Heart left ventricle (tissue), 16 donors: ENCODE measurements at regions not wholly inside any gene's neighbourhood (a gene's known extent, or its start where the extent isn't known, plus 50 kb on each side); places are given as distances from the start of the nearest gene placed in this dataset.

Experiments
- ATAC-seq, 4 donors: fragments of 200-7000 bp; cut with Tn5 transposase; one replicate each; pipeline ENCODE4 v1.9.1; 2020 to 2022; ENCODE audit warnings: moderate library complexity in 4 of 4, mild to moderate bottlenecking in 3 of 4, moderate number of reproducible peaks in 1 of 4
- DNase-seq, 5 donors: peaks; one replicate each; pipeline ENCODE4 v3.0.0-alpha.2; 2020
- H3K27ac ChIP-seq, 12 donors: fragments of 200-600 bp; sonication (generic) in 4 of 12; one replicate each; pipeline versions ENCODE4 v1.5.0 to v1.8.0; 2016 to 2022; ENCODE audit warnings: mild to moderate bottlenecking in 2 of 12
- H3K27me3 ChIP-seq, 9 donors: fragments of 200-600 bp; sonication (generic) in 2 of 9; one replicate each; pipeline versions ENCODE4 v1.5.1 to v1.8.0; 2016 to 2022; ENCODE audit warnings: mild to moderate bottlenecking in 3 of 9
- H3K36me3 ChIP-seq, 9 donors: fragments of 200-600 bp; sonication (generic) in 2 of 9; one replicate each; pipeline versions ENCODE4 v1.5.0 to v1.8.0; 2018 to 2022; ENCODE audit warnings: mild to moderate bottlenecking in 2 of 9
- H3K4me1 ChIP-seq, 12 donors: fragments of 200-600 bp; sonication (generic) in 4 of 12; one replicate each; pipeline versions ENCODE4 v1.5.0 to v1.8.0; 2016 to 2022; ENCODE audit warnings: mild to moderate bottlenecking in 3 of 12
- H3K4me3 ChIP-seq, 12 donors: fragments of 200-600 bp; sonication (generic) in 4 of 12; one replicate each; pipeline versions ENCODE4 v1.5.0 to v1.8.0; 2017 to 2022; ENCODE audit warnings: mild to moderate bottlenecking in 9 of 12, moderate library complexity in 4 of 12
- H3K9me3 ChIP-seq, 12 donors: fragments of 200-600 bp; sonication (generic) in 4 of 12; one replicate each; pipeline versions ENCODE4 v1.5.0 to v1.8.0; 2016 to 2022; ENCODE audit warnings: mild to moderate bottlenecking in 1 of 12
- POLR2A ChIP-seq, 2 donors: fragments of 450-650 bp; IDR thresholded peaks; one replicate each; pipeline ENCODE4 v1.6.1; 2017; ENCODE audit warnings: antibody characterized with exemption in 2 of 2, mild to moderate bottlenecking in 2 of 2, moderate library complexity in 2 of 2
- WGBS, 4 donors: extraction: QIAGEN DNeasy Blood & Tissue Kit in 2 of 4; methylation state at CpG; one replicate each; pipeline versions ENCODE4 v1.1.5 to v1.1.7; 2013 to 2018; 5-methylcytosine and 5-hydroxymethylcytosine counted together
- intact Hi-C, 10 donors: fragments of 100-400 bp; cut with DNase I; formaldehyde crosslinking; loops; one replicate each; pipeline versions ENCODE4 v1.11.1 to v1.14.2; 2022
- TF ChIP-seq, protein P1 (sequence below), 12 donors: fragments of 200-600 bp; sonication (generic) in 4 of 12; IDR thresholded peaks; one replicate each; pipeline versions ENCODE4 v1.5.0 to v1.8.0; 2018 to 2022; ENCODE audit warnings: antibody characterized with exemption in 12 of 12, mild to moderate bottlenecking in 5 of 12
- donor health status: ischemic (EF 13 %, LVEDD 7.1; RV severe dilation, severe dysfunction).
- donor health status: healthy with polysubstance abuse.
- donor health status: DM: no; HTN: yes; CAD: no.
- donor health status: DM: no; HTN: no; CAD: no.
- donor health status: ischemic (EF 25% LVEDD 6.9; RV normal size, moderate dysfunction).
- donor health status: ischemic (EF 25% LVEDD 5.7; RV mildly dilated, moderate dysfunction).
- donor health status: healthy.
- donor health status: DM: yes; HTN: yes; CAD: no.
- donor health status: ischemic (EF 35%, LVEDD 5.7; RV mildly dilated, moderate dysfunction).
- donor health status: nonischemic (EF 11% LVEDD 7.7; RV severe dilation, severe dysfunction).
- donor health status: DM: yes; HTN: yes; CAD: no.
- donor health status: PGD.
- donor health status: ischemic (EF 29% LVEDD 5.4; RV normal size, mild dysfunction).
- donor health status: nonischemic (EF 23%, LVEDD 6.1; RV moderate dilation, normal function).

DNA sequence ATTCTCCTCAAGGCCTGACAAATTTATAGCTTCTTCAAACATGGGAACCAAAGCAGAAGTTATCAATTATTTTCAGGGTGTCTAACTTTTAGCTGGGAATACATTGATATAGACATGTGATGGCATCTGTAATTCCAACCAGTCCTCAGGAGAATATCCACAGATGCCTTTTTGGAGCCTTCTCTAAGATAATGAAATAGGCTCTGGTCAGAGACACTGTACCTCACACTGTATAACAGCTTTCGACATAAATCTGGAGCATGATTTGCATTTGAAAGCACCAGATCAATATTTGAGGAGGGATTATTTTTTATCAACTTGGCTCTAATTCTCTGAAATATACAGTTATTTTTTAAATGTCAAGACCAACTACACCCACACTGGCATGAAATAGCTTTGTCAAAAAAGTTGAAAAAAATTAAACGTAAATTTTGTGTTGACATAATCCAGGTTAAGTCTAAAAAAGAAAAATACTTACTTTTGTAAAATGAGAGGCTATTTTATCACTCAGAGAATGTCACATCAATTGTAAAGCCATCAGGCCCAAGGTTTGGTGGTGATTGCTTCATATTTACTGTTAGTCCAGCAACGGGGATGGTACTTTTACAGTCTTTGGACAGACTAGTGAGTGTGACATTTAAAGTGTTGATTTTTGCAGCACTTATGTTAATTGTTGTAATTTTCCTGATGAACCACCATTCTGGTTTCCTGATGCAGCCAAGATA is 177.0 kb upstream of the SP8 start:
- 78 to 82% (median 80%) methylated on average over 3 of the region's 3 CpGs for WGBS, 4 donors
- no peaks in the 10 kb centered on the region for H3K9me3 ChIP-seq
- H3K36me3 ChIP-seq, result no peaks in the 10 kb centered on the region
- TF ChIP-seq POLR2A (IDR thresholded peaks at IDR 0.05), result no peak
- TF ChIP-seq, protein P1, sequence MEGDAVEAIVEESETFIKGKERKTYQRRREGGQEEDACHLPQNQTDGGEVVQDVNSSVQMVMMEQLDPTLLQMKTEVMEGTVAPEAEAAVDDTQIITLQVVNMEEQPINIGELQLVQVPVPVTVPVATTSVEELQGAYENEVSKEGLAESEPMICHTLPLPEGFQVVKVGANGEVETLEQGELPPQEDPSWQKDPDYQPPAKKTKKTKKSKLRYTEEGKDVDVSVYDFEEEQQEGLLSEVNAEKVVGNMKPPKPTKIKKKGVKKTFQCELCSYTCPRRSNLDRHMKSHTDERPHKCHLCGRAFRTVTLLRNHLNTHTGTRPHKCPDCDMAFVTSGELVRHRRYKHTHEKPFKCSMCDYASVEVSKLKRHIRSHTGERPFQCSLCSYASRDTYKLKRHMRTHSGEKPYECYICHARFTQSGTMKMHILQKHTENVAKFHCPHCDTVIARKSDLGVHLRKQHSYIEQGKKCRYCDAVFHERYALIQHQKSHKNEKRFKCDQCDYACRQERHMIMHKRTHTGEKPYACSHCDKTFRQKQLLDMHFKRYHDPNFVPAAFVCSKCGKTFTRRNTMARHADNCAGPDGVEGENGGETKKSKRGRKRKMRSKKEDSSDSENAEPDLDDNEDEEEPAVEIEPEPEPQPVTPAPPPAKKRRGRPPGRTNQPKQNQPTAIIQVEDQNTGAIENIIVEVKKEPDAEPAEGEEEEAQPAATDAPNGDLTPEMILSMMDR (IDR thresholded peaks at IDR 0.05), result no peak
- DNase-seq (no peak), ATAC-seq (no peak)
- intact Hi-C loops, result no loop called here
- no peaks in the 10 kb centered on the region for H3K4me1 ChIP-seq
- no peak overlapping the region for H3K4me3 ChIP-seq
- H3K27me3 ChIP-seq, result no peaks in the 10 kb centered on the region
- no peak overlapping the region for H3K27ac ChIP-seq

DNA sequence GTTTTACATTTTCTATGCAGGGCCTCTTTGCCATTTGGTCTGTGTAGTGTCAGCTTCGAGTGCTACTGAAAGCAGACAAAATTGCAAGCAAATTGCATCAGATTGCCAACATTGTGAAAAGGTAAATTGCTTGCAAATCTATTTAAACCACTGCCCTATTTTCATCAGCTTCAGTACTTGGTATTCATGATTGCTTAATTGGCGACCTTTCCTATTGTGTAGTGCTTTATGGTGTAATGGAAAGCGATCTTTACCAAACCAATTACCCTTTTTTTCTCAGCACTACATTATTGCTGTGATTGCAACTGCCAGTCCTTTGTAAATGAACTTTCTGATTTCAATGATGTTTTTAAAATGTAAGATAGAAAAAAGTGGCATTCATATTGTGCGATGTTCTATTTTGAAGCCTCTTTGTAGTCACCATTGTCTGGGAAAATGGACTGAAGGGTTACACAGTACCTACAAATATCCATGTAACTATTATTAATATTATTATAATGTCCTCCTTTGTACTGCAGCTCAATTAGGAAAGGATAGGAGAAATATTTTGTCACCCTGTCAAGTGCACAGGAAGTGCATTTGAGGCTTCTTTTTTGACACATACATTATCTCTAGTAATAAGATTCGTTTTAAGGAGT is 177.7 kb upstream of the SP8 start:
- no peak overlapping the region for H3K27ac ChIP-seq
- DNase-seq (no peak), ATAC-seq (no peak)
- H3K4me1 ChIP-seq, result no peaks in the 10 kb centered on the region
- intact Hi-C loops, result no loop called here
- H3K27me3 ChIP-seq, result no peaks in the 10 kb centered on the region
- H3K36me3 ChIP-seq, result no peaks in the 10 kb centered on the region
- H3K4me3 ChIP-seq, result no peak overlapping the region
- H3K9me3 ChIP-seq, result no peaks in the 10 kb centered on the region
- TF ChIP-seq, protein P1 (IDR thresholded peaks at IDR 0.05), result no peak
- TF ChIP-seq POLR2A (IDR thresholded peaks at IDR 0.05), result no peak
- 71 to 78% (median 75%) methylated on average over 5 of the region's 5 CpGs for WGBS, 4 donors

DNA sequence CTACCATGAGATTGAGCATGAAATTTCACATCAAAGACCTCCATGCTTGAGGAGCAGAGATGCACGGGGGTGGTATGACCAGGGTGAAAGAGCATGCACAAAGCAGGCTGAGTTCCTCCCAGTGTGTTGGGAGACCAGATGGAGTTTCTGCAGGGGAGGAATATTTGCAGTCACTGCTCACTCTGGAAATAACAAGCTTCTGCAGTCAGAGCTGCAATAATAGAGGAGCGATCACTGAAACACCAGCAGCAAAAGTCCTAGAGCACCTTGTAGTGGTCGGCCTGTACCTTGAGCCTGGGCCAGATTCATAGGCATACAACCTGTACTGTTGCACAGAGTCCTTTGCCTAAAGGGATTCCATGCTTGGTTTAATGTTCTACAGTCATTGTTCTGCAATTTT is 184.5 kb upstream of the SP8 start:
- no peaks in the 10 kb centered on the region for H3K4me1 ChIP-seq
- TF ChIP-seq, protein P1 (IDR thresholded peaks at IDR 0.05), result no peak
- no peak for TF ChIP-seq POLR2A (IDR thresholded peaks at IDR 0.05)
- no peaks in the 10 kb centered on the region for H3K9me3 ChIP-seq
- H3K36me3 ChIP-seq, result no peaks in the 10 kb centered on the region
- no peaks in the 10 kb centered on the region for H3K27me3 ChIP-seq
- intact Hi-C loops, result no loop called here
- ATAC-seq (no peak), DNase-seq (no peak)
- no peak overlapping the region for H3K4me3 ChIP-seq
- no peak overlapping the region for H3K27ac ChIP-seq
- 63 to 91% (median 71%) methylated on average over 2 to 3 of the region's 3 CpGs for WGBS, 4 donors

DNA sequence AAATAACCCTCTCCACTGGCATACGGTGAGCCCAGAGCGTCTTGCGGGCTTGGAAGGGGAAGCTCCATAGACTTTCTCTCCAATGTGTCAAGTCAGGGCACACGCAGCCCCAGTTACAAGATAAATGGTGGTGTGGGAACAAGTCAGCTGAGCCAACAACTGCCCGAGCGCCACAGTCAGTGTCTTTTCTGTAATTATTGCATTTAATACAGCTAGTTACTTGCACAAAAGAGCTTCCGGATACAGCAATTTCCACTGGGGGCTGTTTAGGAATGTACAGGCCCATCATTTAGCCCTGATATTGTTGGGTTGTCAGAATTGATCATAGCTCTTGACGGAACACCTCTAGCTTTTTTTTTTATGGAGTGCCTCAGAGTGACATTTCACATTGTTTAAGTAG is 193.5 kb upstream of the SP8 start:
- TF ChIP-seq POLR2A (IDR thresholded peaks at IDR 0.05), result no peak
- TF ChIP-seq, protein P1 (IDR thresholded peaks at IDR 0.05), result no peak
- no peaks in the 10 kb centered on the region for H3K9me3 ChIP-seq
- no peaks in the 10 kb centered on the region for H3K36me3 ChIP-seq
- WGBS, 4 donors, result 71 to 88% (median 77%) methylated on average over 8 of the region's 8 CpGs
- H3K4me3 ChIP-seq, result no peak overlapping the region
- no peaks in the 10 kb centered on the region for H3K4me1 ChIP-seq
- H3K27ac ChIP-seq, result no peak overlapping the region
- peaks cover 0 to 3% (median 0%) of the 10 kb centered on the region in 9 donors for H3K27me3 ChIP-seq
- ATAC-seq (no peak), DNase-seq (no peak)
- intact Hi-C loops, result no loop called here
